H1 (cell line): ENCODE measurements at regions not wholly inside any gene's neighbourhood (a gene's known extent, or its start where the extent isn't known, plus 50 kb on each side); places are given as distances from the start of the nearest gene placed in this dataset.

Experiments
- HDAC6 ChIP-seq: IDR thresholded peaks from one replicate; pipeline ENCODE4 v1.7.1; 2012; ENCODE audit warnings: low read depth, mild to moderate bottlenecking, inconsistent platforms, low read length, moderate library complexity
- JUN ChIP-seq: IDR thresholded peaks from 2 replicates; pipeline ENCODE4 v1.6.1; 2011; ENCODE audit warnings: low read depth, mild to moderate bottlenecking, improper control_type of control experiment, low read length
- RFX5 ChIP-seq: IDR thresholded peaks from 2 replicates; pipeline ENCODE4 v1.6.1; 2011; ENCODE audit warnings: low read depth, low read length, improper control_type of control experiment, borderline replicate concordance

DNA sequence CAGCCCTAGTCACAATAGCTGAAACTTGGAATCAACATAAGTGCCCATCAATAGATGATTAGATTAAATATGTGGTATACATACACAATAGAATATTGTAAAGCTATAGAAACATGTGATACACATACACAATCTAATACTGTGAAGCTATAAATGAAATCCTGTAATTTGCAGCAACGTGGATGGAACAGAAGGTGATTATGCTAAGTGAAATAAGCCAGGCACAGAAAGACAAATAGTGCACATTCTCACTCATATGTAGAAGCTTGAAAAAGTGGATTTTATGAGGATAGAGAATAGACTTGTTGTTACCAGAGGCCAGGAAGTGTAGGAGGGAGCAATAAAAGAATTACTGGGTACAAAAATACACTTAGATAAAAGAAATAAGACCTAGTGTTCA is 181.5 kb upstream of the TYRP1 start (continued):
- TF ChIP-seq HDAC6 = no peak
- TF ChIP-seq JUN = no peak
- TF ChIP-seq RFX5 = no peak
